ENCODE measurements at regions not wholly inside any gene's neighbourhood (a gene's known extent, or its start where the extent isn't known, plus 50 kb on each side); places are given as distances from the start of the nearest gene placed in this dataset.

GRCh38 chr3:143200001-143200924, 80.7 kb downstream of the CHST2 start:
- TF ChIP-seq CTCF (optimal IDR thresholded peaks at IDR 0.05 in 1 of 3, IDR thresholded peaks at IDR 0.05 in 1 of 3, conservative IDR thresholded peaks at IDR 0.05 in 1 of 3; ENCODE audit: extremely low read depth in 1 of 3, insufficient read depth in 2 of 3, low read length in 3 of 3) = no peak
- TF ChIP-seq EZH2 (IDR thresholded peaks at IDR 0.05; ENCODE audit: low read length) = no peak

All from keratinocyte (primary cell).